AG09319 (cell line): ENCODE measurements at regions not wholly inside any gene's neighbourhood (a gene's known extent, or its start where the extent isn't known, plus 50 kb on each side); places are given as distances from the start of the nearest gene placed in this dataset.

ENCODE experiments used
- DNase-seq: peaks from one replicate; pipeline ENCODE4 v3.0.0-alpha.2; 2010; ENCODE audit warnings: low read depth; ENCODE audit errors: extremely low read depth
- TF ChIP-seq, protein P1 (sequence below): IDR thresholded peaks from 2 replicates; pipeline ENCODE4 v1.5.1; 2011; ENCODE audit warnings: low read depth, mild to moderate bottlenecking, inconsistent platforms, low read length, moderate library complexity

DNA sequence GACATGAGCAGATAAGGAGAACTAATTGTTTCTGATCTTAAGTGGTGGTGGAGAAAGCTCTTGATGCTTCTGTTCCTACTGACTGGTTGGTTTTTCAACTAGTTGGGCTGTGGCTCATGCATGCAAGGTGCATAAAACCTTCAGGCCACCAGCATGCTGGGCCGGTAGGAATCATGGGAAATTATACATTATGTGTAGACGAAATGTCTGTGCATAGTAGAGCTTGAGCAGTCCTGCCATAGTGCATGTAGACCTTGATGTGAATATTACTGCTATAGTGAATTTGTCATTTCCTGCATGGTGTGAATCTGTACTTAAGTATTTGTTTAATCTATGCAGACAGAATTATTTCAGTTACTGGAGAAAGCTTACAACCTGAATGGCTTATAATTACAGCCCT is 433.6 kb upstream of the ADAMTSL1 start:
- DNase-seq = no peak
- TF ChIP-seq, protein P1, sequence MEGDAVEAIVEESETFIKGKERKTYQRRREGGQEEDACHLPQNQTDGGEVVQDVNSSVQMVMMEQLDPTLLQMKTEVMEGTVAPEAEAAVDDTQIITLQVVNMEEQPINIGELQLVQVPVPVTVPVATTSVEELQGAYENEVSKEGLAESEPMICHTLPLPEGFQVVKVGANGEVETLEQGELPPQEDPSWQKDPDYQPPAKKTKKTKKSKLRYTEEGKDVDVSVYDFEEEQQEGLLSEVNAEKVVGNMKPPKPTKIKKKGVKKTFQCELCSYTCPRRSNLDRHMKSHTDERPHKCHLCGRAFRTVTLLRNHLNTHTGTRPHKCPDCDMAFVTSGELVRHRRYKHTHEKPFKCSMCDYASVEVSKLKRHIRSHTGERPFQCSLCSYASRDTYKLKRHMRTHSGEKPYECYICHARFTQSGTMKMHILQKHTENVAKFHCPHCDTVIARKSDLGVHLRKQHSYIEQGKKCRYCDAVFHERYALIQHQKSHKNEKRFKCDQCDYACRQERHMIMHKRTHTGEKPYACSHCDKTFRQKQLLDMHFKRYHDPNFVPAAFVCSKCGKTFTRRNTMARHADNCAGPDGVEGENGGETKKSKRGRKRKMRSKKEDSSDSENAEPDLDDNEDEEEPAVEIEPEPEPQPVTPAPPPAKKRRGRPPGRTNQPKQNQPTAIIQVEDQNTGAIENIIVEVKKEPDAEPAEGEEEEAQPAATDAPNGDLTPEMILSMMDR = no peak

DNA sequence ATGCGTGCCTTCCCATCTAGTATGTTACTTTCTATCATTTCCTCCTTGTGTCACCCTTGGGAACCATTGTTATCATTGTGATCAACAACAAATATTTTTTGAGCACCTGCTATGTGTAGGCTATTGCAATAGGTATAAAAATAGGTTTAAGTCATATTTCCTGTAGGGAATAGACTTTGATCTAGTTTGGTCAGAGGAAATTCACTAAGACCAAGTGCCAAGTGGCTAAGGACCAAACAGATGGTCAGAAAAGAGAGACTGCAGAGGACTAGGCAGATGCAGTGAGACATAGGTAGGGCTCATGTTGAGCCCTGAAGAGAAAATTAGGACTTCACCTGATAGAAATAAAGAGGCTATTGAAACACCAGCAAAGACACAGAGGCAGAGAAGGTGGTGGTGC is 430.0 kb upstream of the ADAMTSL1 start:
- no peak for DNase-seq
- TF ChIP-seq, protein P1 = no peak

DNA sequence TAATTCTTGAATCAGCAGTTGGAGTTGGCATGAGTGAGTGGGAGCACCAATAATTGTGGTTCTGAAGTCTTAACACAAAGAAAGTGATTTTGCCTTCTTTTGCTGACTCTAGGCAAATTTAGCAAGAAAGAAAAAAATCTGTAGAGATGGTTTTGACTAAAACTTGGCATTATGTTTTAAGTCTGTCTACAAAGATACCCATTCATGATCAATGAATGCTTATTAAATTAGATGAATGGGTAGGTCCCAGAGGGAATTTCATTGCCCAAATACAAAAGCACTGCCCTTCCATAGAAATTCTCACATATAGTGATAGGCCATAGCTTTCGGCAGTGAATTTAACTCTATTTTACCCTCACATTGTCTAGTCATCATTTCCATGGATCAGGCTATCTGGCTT is 428.6 kb upstream of the ADAMTSL1 start:
- TF ChIP-seq, protein P1 = no peak
- DNase-seq = no peak

DNA sequence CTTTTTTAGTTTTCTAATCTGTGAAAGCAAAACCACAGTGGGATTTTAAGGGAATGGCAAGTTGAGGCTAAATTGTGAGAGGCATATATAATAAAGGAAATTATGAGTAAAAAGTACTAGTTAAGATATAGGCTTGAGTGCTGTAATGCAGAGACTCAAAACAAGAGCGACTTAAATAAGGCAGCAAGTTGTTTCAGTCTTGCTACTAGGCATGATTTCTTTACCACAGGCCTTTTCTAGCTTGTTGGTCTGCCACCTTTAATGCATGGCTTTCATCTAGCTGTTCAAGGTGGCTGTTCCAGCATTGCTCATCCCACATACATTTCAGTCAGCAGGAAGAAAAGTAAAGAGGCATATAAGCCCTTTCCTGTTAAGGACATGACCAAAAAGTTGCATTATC is 427.9 kb upstream of the ADAMTSL1 start:
- no peak for DNase-seq
- TF ChIP-seq, protein P1 = no peak

DNA sequence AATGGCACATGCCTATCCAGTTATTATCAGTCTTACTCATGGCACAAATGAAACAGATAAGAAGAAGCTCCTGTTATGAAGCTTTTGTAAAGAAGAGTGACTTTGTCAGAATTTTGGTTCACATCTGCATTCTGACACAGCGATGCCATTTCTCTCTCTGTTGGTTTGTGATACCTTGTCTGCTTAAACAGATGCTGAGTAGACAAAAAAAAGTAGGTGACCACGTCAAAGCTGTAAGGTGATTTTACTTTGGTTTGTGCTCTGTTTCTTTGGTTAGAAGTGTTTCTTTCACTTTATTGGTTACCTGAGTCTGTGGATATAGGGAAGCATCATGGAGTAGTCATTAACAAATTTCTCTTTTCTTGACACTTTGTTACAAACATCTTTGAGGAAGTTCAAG is 422.3 kb upstream of the ADAMTSL1 start:
- no peak for DNase-seq
- TF ChIP-seq, protein P1 = no peak

DNA sequence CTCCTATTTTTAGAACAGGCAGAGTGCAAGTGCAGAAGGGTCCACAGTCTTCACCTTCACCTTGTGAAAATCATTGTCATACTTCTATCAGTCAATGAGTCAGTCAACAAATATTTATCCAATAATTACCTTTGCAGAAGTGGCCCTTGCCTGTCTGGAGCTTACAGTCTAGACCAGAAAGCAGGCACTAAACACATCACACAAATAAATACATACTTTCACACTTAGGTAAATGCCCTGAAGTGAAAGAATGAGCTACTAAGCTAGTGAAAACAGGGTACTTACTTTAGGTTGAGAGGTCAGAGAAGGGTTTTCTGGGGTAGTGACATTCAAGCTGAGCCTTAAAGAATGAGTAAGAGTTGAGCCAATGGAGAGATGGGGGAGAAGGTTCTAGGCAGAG is 421.9 kb upstream of the ADAMTSL1 start:
- TF ChIP-seq, protein P1 = no peak
- no peak for DNase-seq

DNA sequence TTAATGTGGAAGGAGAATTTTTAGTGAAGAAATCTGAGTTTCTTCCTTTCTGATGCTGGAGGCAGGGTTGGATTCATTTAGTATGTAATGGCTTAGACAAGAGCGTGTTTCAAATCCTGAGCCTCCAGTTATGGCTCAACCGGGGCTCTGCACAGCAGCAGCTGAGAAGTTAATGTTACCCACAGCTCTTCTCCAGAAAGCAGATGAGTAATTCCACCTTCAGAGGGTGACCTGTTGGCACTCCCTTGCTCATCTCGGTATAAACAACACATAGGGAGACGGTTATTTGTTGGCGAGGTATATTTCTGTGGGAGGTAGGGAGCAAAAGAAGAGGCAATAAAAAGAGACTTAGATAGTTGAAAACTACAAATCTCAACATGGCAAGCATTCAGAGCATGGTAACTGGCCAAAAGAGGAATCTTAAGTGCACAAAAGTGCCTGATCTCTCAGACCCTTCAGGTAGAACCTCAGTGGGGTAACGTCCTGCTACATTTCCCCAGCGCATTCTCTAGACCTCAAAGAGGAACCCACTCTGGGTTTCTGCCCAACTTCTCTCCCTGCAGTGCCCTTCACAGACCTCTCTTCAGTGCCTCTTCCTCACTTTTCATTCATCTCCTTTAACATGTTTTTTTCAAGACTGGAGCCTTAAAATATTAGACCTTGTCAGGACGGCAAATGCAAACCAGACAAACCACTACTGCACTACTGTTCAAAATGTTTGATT is 417.5 kb upstream of the ADAMTSL1 start:
- TF ChIP-seq, protein P1 = no peak
- no peak for DNase-seq
